8988T (cell line): ENCODE measurements at regions not wholly inside any gene's neighbourhood (a gene's known extent, or its start where the extent isn't known, plus 50 kb on each side); places are given as distances from the start of the nearest gene placed in this dataset.
"Not testable (repeated sequence)": the region's sequence is repeated elsewhere in the genome, so short reads cannot be mapped to it uniquely, and the experiment has no call there.

Experiments
- DNase-seq: peaks from one replicate; pipeline ENCODE4 v3.0.0; 2011

DNA sequence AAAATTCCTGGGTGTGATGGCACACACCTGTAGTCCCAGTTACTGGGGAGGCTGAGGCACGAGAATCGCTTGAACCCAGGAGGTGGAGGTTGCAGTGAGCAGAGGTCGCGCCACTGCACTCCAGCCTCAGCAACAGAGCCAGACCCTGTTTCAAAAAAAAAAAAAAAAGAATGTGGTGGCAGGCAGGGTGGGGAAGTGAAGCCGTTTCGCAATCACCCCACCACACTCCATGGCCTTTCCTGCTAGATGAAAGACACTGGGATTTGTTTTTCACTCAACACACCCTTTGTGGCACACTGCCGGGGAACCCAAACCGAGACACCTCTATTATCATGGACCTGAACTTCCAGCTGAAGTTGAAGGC is 172.4 kb upstream of the IQSEC1 start:
- DNase-seq, result no peak

DNA sequence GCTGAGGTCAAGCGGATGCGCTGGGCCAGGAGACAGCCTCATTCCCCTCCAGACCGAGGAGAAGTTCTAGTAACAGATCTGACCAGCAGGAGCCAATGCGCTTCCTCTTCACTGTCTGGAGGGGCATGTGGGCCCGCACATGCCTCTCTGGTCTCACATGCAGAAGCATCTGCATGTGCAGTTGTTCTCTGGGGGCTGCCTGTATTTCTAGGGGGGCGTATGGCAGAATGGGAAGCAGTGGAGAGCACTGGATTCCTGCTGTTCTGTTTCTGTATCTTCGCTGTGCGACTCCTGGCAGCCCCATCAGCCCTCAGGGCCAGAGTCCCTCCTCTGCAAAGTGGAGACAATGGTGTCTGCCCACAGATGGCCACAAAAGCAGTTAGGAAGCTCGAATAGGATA is 170.4 kb upstream of the IQSEC1 start:
- no peak for DNase-seq

DNA sequence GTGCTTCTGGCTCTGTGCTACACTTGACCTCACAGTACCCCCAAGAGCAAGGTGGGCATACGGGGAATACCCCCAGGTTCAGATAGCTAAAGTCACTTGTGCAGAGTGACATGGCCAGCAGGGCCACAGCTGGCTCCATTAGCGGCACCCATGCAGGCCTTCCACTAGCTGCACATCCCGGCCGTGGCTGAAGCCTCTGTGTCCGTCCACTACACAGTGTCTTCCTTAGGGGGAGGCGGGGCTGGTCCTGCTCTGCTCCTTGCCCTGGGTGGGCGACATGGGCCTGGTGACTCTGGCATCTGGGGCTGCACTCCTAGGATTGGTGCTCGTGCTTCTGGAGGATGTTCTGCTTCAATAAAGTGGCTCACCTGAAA is 169.1 kb upstream of the IQSEC1 start:
- DNase-seq, result no peak

DNA sequence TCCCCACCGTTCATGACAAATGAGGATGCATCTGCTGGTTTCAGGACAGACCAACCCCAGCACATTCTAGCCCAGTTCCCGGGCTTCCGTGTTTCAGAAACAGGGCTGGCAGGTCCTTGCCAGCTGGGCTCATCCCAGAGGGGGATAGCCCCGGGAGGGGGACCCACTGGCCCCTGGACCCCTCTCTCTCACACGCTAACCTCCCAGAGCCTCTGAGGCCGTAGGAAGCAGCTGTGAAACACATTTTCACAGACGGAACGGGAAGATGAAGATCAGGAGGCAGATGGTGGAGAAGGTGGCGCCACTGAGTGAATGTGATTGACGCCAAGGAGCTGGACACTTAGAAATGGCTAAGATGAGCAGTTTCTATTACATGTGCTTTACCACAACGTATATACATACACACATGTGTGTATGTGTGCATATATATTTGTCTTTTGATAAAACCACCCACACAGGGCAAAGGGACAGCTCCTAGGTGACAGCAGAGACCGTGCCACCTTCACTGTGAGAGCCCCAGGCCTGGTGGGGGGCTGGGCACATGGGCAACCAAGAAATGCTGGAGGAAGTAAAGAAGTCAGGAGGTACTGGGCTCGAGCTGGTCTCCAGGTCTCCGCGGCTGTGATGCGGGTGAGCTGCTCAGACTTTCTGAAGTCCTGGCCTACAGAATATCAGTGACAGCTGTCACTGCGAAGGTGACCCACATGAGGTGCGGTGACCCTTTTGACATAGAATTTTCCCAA is 168.6 kb upstream of the IQSEC1 start:
- DNase-seq, result no peak

DNA sequence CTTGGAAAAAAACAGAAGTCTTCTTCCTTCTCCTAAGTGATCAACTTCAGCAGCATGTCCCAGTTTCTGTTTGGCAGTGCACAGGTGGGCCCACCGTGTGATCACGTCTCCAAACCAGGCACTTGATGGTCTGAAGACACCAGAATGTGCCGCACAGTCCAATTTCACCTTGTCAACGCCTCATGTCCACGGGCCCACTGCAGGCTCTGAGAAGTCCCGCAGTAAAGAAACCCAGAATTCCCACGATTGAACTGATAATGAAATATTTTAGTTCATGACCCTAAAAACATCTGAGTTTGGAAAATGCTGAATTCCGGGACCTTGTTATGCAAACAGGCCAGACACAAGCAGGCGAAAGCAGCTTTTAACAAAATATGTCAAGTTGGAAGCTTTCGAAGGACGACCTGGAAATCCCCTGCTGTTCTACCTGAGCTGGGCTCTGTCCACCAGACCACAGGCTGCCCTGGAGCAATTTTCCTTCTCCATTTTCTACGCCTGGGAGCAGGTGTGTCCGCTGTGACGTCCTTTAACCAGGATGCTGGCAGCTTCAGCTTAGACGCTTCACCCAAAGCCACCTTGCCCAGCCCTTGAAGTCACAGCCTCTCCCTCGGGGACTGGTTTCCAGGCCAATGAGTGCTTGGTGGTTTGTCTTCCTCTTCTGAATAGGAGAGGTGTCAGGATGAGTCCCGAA is 167.8 kb upstream of the IQSEC1 start:
- DNase-seq, result no peak

DNA sequence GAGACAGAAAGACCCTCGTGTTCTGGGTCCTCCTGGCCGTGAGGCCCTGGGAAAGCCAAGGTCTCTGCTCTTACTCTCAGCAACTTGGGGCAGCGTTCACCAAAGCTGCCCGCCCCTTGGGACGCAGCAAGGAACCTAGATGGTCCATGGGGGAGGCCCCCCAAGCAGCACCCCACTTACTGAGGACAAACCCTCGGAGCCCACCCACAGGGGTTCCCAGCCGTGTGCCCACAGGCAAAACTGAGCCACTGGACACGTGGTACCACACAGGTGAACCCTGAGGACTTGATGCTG is 166.2 kb upstream of the IQSEC1 start:
- no peak for DNase-seq

DNA sequence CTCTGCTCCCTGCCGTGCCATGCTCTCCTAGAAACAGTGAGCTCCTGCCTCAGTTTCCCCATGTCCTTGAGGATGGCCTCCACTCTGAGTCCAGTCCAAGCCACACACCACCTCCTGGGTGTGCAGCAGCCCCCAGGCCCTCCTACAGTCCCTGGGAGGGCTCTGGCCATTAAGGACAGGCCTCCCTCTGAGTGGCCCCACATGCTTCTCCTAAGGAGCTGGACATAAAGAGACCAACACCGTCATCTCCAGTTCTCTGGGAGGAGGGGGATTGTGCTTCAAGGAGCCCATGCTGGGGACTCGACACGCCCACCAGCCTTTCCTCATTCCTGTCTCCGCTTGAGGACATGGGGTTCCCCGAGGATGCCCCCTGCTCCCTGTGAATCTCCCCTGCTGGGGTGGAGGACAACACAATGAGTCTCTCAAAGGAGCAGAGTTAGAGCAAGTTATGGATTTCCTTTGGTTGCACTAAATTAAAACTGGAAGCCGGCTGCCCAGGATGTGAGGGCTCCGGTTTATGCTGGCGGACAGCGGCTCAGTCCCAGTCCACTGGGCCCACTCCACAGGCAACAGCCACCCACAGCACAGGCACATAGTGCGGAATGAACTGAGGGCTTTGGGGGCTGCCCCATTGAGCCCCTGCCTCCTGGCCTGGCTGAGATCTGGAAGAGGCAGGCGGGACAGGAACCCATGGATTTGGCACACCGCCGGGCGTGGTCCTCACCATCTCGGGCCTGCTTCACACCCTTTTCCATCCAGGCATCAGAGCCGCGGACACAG is 165.6 kb upstream of the IQSEC1 start:
- no peak for DNase-seq

DNA sequence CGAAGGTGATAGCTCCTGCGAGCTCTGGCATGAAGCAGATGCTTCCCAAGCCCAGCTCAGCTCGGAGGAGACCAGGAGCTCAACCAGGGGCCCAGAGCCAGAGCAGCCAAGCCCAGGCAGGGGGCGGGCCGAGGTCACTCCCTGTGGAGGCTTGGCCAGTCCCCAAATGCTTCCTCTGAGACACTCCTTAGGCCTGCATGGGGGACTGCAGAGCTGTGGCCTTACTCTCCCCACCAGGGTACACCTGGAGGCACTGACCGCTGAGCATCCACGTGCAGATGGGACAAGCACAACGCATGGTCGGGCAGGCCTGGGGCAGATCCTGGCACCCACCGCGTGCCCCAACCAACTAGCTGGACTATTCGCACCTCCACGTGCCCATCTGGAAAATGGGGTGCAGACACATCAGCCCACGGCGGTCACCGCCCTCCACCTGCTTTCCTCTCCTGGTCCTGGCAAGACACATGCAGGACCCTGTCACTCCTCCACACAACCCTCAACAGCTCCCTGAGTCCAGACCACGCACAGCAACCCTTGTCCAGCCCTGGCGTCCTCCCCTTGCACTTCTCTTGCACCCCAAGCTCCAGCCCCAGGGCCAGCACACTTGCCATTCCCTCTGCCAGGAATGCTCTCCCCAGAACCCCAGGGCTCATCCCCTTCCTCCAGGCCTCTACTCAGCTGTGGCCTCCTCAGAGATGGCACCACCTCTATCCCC is 164.7 kb upstream of the IQSEC1 start:
- peak; percentile 13 for DNase-seq

DNA sequence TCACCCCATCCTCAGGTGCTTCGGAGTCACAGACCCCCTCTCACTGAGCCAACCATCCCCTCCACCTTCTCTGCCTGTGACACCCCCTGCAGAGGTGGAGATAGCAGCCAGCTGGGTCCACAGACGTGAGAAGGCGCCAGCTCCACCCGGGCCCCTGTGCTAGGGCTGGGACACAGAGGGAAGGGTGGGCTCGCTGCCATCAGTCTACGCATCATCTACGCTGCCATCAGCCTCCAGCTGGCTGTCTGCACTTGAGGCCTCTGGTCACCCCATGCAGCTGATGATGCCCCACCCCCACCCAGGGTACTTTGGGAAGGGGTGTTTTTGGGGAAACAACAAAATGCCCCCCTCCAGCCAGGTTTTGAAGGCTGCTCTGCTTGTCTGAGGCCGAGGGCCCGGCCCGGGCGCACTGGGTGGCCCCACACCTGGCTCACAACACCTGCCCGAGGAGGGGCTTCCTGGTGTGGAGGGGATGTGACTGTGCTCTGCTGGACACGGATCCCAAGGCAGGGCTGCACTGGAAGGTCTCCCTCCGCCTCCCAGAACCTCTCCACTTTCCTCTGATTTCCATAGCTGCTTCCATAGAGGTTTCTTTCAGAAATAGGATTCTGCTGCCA is 163.4 kb upstream of the IQSEC1 start:
- DNase-seq, result peak; percentile 8

DNA sequence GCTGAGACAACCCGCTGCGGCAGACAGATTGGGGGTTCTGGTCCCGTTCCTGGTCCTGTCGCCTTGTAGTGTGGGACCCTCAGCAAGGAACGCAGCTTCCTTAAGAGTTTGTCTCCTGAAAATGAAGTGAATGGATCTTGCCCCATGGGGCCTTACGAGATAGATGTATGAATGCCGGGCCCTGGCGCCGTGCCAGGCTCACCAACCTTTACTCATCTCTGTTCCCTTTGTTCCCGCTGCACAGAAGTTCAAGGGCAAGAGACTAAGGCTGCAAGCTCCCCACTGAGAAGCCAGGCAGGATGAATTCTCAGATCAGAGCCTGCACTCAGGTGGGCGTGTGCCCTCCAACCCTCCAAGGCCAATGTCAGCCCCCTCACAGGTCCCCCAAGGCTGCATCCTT is 162.7 kb upstream of the IQSEC1 start:
- DNase-seq, result no peak

DNA sequence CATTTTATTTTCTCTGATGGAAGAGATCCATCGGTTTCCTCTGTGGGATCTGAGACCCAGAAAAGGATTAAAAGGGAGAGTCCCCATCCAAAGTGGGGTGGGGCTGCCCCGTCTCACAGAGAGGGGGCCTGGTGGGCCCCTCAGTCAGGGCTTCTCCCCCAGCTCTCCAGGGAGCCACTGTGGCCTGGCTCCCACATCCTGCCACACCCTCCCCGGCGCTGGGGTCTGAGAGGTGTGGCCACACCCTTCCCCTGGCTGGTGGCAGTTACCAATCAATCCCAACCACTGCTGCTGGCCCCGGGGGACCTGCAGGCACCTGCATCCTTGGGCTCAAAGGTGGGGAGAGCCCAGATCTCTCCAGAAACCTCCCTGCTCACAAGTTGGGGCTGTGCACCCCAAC is 161.8 kb upstream of the IQSEC1 start:
- peak; percentile 63 for DNase-seq

DNA sequence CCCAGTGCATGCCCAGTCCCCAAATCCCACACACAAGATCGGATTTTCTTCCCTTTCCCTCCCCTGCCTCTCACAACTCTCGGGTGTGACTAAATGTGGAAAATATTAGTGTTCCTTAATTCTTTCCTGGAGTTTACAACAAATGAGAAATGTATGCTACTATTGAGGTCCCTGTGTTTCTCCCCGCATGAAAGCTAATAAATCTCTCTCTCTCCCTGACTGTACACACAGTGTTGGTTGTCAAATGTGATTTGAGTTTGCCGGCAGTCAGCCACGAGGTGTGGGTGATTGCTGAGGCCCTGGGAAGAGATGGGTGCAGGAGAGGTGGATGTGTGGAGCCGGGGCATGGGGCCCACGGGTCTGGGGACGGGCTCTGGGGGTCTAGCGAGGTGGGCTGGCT is 161.4 kb upstream of the IQSEC1 start:
- DNase-seq, result no peak

DNA sequence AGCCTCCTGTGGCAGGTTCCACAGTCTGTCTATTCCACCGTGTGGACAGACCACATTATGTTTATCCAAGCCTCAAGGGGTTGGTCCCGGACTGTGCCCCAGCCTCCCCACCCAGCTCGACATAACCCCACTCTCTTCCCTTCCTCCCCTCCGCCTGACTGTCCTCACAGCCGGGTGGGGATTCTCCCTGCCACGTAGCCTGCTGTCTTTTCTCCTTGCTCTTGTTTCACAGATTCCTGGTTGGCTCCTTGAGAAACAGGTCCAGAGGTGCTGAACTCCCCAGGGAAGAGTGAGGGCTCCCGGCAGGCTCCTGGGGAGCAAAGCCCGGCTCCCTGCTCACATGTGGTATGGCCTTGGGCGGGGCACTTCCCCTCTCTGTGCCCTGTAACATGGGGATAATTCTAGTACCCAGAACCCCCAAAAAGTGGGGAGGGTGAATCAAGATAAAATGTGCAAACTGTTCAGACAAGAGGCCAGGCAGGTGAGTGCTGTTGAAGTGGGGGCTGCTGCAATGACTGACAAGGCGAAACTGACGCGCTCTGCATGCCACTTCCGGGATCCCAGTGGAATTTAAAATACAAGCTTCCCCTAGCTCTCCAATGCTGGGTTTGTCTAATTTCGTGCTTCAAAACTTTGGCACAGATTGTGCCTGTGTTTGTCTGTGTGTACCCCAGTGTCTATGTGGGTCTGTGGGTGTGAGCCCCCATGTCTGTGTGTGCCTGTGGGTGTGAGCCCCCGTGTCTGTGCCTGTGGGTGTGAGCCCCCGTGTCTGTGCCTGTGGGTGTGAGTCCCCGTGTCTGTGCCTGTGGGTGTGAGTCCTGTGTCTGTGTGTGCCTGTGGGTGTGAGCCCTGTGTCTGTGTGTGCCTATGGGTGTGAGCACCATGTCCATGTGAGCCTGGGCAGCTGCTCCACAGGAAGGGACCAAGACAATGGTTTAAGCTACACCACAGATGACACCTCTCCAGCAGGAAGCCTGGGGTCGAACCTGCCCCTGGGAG is 160.6 kb upstream of the IQSEC1 start:
- DNase-seq, result no peak

DNA sequence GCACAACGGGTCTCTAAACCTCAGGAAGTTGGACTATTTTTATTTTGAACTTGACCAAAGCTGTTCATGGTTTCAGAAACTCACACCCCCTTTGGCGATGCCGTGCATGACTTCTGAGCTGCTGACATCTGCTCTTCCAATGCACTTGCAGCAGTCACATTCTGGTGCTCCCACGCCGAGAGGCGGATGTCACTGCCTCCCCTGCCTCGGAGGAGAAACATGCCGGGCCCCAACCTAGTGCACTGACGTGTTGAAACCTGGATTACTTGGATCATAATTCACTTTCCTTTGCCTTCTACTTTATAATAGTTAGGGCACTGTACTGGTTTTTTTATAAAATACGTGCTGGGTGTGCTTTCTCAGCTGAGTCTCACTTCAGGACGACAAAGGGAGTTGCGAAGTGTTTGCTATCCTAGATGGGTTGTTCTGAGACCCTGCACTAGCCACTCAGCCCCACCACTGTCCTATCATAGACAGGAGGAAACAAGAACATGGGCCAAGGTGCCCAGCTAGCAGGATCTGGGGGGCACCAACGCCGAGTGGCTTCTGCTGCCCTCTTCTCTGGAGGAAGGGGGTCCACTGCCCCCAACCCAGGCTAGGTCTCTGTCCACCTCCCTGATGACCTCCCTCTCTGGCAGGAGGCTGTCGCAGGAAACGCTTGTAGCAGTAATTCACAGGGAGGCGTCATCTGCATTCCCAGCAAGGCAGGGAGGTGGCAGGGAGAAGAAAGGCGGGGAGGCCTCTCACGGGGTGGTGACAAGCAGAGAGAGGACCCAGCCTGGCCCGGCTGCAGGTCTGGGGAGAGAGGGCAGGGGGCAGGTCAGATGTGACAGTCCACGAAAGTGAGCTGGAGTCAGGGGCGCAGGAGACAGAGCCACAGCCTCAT is 158.8 kb upstream of the IQSEC1 start:
- DNase-seq, result peak; percentile 13

DNA sequence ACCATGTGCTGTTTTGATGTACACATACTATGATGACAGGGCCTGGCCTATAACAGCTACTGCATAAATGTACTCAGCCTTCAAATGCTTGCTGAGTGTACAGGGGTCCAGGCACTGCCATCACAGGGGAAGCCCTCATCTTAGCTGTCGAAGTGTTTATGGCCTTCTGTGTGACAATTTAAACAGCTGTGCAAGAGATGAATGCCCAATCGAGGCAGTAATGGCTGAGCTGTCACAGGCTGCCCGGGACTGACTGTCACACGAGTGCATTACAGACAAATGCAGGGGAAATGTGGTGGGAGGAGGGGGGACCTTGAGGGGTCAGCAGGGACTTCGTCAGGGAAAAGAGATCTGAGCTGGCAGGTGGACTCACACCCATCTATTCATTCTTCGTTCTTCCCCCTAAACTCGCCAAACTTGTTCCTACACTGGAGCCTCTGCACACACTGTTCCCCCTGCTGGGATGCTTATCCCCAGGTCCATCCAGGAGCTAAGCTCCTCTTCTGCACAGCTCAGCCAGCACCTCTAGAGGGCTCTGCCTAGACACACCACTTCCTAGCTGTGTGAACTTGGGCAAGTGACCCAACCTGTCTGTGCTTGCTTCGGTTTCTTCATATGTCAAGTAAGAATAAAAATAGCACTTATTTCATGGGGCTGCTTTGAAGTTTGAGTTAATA is 156.2 kb upstream of the IQSEC1 start:
- DNase-seq, result peak; percentile 75

DNA sequence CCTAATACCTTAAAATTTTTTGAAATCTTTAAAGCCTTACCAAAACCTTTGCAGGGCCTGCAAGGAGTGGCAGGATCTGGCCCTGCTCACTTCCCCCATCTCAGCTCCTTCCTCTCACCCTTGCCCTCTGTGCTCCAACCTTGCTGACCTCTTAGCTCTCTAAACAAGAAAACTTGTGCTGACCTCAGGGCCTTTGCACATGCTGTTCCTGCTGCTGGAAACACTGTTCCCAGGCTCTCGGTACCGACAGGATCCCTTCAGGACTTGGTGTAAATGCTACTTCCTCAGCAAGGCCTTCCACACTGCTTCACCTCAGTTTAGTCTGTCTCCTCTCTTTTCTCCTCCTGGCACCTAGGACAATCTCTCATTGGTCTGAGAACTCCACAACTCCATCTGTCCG is 155.4 kb upstream of the IQSEC1 start:
- DNase-seq, result no peak

DNA sequence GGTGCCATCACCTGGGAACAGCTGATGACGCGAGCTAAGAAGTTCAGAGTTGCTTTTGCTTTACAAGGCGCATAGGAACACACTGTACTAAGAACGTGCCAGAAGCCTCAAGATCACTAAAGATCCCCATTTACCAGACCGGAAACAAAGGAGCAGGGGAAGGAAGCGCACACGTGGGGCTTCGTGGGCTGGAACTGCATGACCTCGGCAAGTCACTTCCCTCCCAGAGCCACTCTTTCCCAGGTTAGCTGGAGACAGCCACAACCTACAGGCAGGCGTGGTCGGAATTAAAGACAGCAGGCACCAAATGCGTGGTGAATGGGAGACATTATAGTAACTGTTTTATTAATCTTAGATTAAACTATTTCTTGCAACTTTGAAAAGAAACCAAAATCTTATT is 154.9 kb upstream of the IQSEC1 start:
- DNase-seq, result not testable (repeated sequence)

DNA sequence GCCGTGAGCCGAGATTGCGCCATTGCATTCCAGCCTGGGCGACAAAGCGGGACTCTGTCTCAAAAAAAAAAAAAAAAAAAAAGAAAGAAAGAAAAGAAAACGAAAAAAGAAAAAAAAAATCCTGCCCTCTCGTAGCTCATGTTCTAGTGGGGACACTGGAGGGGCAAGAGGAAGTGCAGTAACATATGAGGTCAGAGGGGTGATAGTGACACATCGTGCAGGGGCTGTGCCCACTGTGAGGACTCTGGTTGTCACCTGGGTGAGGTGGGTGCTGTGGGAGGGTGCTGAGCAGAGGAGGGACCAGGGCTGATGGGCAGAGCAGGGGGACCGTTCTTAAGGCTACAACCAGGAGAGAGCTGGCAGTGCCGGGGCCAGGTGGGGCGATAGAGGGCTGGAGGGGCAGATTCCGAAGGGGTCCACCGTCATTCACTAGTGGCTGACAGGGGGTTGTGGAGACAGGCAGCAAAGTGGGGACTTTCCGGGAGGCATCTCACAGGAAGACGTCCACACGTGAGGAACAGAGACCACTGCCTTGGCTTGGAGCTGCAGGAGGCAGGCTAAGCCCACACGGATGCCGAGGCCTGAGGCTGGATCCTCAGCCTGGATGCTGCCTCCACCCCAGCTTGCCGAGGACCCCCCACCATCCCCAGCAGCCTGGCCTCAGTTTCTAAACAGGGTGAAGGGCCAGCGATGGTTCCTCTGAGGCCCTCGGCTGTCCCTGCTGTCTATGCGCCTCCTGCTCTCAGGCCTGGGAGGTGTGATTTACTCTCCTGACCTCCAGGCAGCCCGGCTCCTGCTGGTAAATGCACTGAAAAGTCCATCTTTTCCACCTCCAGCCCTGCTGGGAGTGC is 154.3 kb upstream of the IQSEC1 start:
- no peak for DNase-seq

DNA sequence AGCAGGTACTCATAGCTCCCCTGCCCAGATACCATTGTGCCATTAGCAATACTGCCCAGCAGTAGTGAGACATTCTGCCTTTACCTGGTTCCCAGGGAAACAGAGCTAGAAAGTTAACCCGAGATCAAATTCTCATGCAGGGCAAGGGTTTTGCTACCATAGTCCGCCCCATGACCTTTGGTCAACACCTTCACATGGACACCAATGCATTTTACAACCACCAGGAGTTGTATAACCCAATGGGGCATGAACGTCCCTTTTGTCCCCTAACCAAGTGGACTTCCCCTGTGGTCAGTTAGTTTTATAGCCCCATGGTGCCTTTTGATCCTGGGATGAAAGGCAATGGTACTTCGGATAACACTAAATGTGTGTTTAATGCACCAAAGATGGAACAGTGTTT is 151.7 kb upstream of the IQSEC1 start:
- no peak for DNase-seq
